ENCODE measurements at regions not wholly inside any gene's neighbourhood (a gene's known extent, or its start where the extent isn't known, plus 50 kb on each side); places are given as distances from the start of the nearest gene placed in this dataset.

DNA sequence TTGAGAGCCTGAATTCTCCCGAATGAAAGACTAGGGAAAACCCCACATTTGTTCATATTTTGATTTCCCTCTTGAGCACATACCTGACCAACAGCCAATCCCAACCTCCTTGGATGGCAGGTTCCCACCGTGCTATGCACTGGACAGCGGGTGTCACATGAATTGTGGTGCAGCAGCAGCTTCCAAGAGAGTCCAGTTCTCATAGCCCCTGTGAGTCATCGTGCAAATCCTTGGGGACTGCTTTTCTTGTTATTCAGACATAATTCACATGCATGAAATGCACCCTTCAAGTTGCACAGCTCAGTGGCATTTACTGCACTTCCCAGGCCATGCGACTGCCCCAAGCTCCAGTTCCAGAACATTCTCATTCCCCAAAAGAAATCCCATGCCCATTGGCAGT, 67.8 kb upstream of the PPP2R2D start:
- TF ChIP-seq GATA3 (IDR thresholded peaks at IDR 0.05; ENCODE audit: low read depth, low read length) (no peak), GATA2 (IDR thresholded peaks at IDR 0.05; ENCODE audit: low read depth, low read length) (no peak)

Data from SH-SY5Y (cell line).